ENCODE measurements at regions not wholly inside any gene's neighbourhood (a gene's known extent, or its start where the extent isn't known, plus 50 kb on each side); places are given as distances from the start of the nearest gene placed in this dataset.

GRCh38 chr10:109474812-109475211 is 448.5 kb downstream of the XPNPEP1 start:
- no peaks in the 10 kb centered on the region for H4K20me1 ChIP-seq (ENCODE audit: insufficient read depth)
- no peak for ATAC-seq
- TF ChIP-seq SP1 (IDR thresholded peaks at IDR 0.05; ENCODE audit: low read depth): no peak
- no peak for TF ChIP-seq CBX3 (IDR thresholded peaks at IDR 0.05; ENCODE audit: low read depth)
- no peak for TF ChIP-seq EGR1 (IDR thresholded peaks at IDR 0.05; ENCODE audit: low read depth)
- no peak for TF ChIP-seq ELF1 (IDR thresholded peaks at IDR 0.05; ENCODE audit: borderline replicate concordance, low read depth)
- no peak for TF ChIP-seq SRF (IDR thresholded peaks at IDR 0.05; ENCODE audit: low read depth)
- no peak for TF ChIP-seq REST (IDR thresholded peaks at IDR 0.05; ENCODE audit: low read depth)
- no peak for TF ChIP-seq YY1 (IDR thresholded peaks at IDR 0.05; ENCODE audit: extremely low read depth, insufficient replicate concordance, low read depth, low read length)
- no peak for TF ChIP-seq FOSL1 (IDR thresholded peaks at IDR 0.05; ENCODE audit: low read depth)
- TF ChIP-seq CTCF (IDR thresholded peaks at IDR 0.05 in 2 of 3, conservative IDR thresholded peaks at IDR 0.05 in 1 of 3; ENCODE audit: borderline replicate concordance in 1 of 3, insufficient read depth in 1 of 3, low read depth in 2 of 3, low read length in 2 of 3): no peak
- TF ChIP-seq TCF7L2 (IDR thresholded peaks at IDR 0.05; ENCODE audit: borderline replicate concordance, extremely low read depth, insufficient read depth, insufficient read length): no peak
- TF ChIP-seq EZH2phosphoT487 (IDR thresholded peaks at IDR 0.05; ENCODE audit: borderline replicate concordance): no peak
- no peak for TF ChIP-seq ZNF274 (IDR thresholded peaks at IDR 0.05; ENCODE audit: low read depth, low read length)
- TF ChIP-seq SIN3A (IDR thresholded peaks at IDR 0.05; ENCODE audit: low read depth): no peak
- no peaks in the 10 kb centered on the region for H3K4me1 ChIP-seq (ENCODE audit: control insufficient read depth in 1 of 2, insufficient read depth in 2 of 2, low read length in 2 of 2)
- H3K79me2 ChIP-seq (ENCODE audit: insufficient read depth, low read length): no peaks in the 10 kb centered on the region
- H2AFZ ChIP-seq (ENCODE audit: low read depth, low read length, poor library complexity, severe bottlenecking): no peak overlapping the region
- H3K9me3 ChIP-seq (ENCODE audit: control insufficient read depth in 1 of 2, insufficient read depth in 1 of 2, low read depth in 1 of 2, low read length in 2 of 2): peaks cover 0 to 22% of the 10 kb centered on the region in 2 experiments; a peak in 2 of 4 replicates
- intact Hi-C loops (cut with micrococcal nuclease): no loop called here
- RAD21 ChIA-PET (ENCODE audit: low non-redundant PET in 1 of 2, low total read pairs in 2 of 2, uncharacterized antibody in 2 of 2, unreplicated experiment in 2 of 2): no interaction called here
- H3K27ac ChIP-seq (ENCODE audit: low read depth, low read length): no peak overlapping the region
- POLR2A ChIA-PET: no interaction called here
- no peaks in the 10 kb centered on the region for H3K9me2 ChIP-seq (ENCODE audit: insufficient read depth)
- no peak for DNase-seq (ENCODE audit: low read depth, low spot score)
- no TSS peak for BruUV-seq (replicated peaks)
- no peaks in the 10 kb centered on the region for H3K36me3 ChIP-seq (ENCODE audit: control insufficient read depth in 1 of 2, insufficient read depth in 2 of 2, low read length in 2 of 2)
- no peak overlapping the region for H3K4me2 ChIP-seq (ENCODE audit: low read length)
- CTCF ChIA-PET: no interaction called here
- no peak overlapping the region for H3K9ac ChIP-seq (ENCODE audit: low read length)
- H3K27me3 ChIP-seq (ENCODE audit: insufficient read depth, low read length): no peaks in the 10 kb centered on the region
- H3K4me3 ChIP-seq (replicated peaks in 1 of 2; ENCODE audit: low read depth in 1 of 2, low read length in 2 of 2): no peak overlapping the region

All from HCT116 (cell line).